GM19035 (cell line): ENCODE measurements at regions not wholly inside any gene's neighbourhood (a gene's known extent, or its start where the extent isn't known, plus 50 kb on each side); places are given as distances from the start of the nearest gene placed in this dataset.

Experiments
- ATAC-seq: cut with Tn5 transposase; IDR thresholded peaks from one replicate; pipeline ENCODE4 v1.9.1; 2021; ENCODE audit not compliant: unreplicated experiment

DNA sequence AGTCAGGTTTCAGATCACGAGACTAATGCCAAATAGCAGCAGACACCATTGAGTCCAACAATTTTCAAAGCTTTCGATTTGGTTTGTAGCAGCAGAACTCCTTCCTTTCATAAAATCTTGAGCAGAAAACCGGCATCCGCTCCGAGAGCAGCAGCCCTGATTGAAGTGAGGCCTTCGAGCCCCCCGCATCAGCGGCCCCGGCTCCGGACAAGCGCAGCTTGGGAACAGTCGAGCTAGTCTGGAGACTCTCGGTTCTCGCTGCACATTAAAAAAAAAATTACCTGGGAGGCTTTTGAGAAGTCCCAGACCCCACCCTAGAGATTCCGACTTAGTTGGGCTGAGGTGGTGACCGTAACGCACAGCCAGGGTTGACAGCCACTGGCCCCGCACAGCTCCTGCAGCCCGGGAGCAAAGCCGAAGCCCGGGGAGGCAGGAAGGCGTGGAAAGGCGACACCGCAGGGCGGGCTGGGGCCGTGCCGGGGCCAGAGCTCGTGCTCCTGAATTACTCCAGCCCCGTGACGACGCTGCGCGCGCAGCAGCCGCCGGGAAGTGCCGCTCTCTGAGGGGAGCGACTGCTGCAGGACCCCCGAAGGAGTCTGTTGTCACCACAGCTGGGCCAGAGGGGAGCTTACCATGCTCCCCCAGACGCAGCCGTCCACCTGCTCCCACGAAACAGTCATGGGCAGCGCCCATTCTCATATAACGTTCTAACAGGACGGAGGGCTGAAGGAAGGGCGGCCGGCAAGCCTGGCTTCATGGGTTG, 57.8 kb downstream of the SPATA19 start:
- no peak for ATAC-seq

DNA sequence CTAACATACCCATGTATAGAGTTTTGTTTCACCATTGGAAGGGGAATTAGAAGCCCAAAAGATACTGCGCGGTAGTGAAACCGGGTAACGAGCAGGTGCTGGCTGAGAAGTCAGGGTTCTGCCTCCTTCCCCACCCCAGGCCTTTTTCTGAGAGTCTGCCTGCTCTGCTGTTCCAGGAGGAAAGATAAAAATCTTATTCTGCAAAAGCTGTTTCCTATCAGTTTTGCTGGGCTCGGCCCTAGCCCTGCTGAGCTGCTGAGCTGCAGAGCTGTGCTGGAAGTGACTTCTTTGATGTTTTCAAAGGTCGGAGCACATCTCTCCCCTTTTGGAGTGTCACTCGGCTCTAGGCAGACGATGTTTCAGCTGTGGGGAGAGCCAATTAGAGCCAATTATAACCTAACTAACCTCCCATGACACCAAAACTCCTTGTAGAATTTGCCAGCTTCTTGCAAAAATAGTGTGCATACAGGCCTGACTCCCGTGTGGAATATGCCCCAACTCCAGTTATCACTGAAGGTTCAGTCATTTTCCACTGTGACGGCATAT, 59.4 kb downstream of the SPATA19 start:
- ATAC-seq, result no peak

DNA sequence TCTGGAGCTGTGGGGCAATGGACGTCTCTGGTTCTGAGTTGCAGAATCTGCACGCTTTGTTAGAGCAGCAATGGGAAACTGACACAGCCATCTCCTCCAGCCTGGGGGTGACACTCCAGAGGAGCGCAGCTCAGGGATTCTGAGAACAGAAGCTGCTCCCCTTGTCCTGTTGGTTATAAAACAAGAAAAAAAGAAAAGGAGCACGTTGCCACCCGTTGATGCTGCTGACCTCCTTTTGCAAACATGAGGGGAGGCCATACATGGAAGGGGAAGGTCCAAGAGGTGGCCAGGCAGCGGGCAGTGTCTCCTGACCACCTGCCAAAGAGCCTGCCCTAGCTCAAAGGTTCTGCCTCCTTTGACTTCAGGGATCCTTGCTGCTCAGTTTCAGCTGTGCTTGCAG, 61.0 kb downstream of the SPATA19 start:
- ATAC-seq, result no peak

DNA sequence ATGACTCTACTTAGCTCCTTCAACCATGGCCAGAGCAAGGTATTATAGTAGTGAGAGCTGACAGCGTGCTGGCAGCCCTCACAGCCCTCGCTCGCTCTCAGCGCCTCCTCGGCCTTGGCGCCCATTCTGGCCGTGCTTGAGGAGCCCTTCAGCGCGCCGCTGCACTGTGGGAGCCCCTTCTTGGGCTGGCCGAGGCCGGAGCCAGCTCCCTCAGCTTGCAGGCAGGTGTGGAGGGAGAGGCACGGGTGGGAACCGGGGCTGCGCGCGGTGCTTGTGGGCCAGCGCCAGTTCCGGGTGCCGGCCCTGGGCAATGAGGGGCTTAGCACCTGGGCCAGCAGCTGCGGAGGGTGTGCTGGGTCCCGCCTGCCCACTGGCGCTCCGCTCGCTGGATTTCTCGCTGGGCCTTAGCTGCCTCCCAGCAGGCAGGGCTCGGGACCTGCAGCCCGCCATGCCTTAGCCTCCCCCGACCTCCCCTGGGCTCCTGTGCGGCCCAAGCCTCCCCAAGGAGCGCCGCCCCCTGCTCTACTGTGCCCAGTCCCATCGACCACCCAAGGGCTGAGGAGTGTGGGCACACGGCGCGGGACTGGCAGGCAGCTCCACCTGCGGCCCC, 63.1 kb downstream of the SPATA19 start:
- no peak for ATAC-seq

DNA sequence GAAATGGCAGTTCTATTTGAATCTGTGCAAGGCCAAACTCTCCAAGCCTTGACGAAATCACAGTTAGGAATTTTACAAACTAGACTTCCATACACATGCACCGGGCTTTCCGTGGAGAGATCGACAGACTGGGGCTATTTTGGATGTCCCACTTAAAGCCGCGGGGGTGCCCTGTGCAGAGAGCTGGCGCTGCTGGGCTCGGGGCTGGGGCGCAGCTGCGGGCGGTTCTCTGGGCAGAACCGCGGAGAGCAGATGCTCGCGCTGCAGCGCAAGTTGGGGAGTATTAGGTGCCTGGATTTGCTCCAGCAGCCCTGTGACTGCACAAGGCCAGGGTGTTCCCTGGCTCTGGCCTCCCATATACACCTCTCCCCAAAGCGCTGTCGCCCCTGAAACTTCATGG, 67.2 kb downstream of the SPATA19 start:
- ATAC-seq, result no peak

DNA sequence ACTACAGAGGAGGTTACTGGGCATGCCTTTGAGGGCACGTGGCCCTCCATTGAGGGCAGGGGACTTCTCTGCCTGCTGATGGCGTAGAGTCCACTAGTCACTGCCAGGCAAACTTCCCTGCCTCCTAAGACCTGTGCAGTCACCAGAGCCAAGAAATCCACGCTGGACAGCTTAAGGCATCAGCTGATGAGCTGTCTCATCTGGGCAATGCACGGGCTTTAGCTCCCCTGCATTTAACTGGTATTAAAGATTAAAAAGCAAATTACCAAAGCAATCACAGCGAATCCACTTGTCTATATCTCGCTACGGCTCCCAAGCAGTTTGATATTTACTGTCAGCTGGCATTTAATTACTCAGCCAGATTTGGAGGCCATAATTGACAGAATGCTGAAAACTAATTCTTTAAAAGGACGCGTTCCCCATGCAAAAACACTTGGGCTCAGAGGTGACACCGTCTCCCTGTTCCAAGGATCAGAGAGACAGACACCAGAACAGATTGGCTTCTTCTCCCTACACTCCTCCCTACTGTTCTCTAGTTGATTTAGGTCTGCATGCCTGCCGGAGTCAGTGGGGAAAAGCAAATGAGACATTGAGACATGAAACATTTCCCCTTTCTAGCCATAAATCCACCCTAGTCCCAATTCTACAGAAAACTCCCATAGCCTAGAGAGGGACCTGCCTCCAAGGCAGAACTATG, 68.5 kb downstream of the SPATA19 start:
- no peak for ATAC-seq

DNA sequence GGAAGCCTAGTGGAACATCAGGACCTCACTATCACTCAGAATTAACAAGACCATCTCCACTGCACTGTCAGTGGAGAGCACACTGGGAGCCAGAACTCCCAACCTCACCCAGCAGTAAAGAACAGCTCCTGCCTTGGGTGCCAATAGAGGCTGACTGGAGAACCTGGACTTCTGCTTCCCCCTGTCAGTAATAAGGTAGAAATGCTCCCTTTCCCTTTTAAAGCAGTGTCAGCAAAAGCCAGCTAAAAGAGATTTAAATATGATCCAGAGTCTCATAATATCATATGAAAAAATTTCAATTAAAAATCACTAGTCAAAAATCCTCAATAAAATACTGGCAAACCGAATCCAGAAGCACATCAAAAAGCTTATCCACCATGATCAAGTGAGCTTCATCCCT, 82.8 kb downstream of the SPATA19 start:
- no peak for ATAC-seq

DNA sequence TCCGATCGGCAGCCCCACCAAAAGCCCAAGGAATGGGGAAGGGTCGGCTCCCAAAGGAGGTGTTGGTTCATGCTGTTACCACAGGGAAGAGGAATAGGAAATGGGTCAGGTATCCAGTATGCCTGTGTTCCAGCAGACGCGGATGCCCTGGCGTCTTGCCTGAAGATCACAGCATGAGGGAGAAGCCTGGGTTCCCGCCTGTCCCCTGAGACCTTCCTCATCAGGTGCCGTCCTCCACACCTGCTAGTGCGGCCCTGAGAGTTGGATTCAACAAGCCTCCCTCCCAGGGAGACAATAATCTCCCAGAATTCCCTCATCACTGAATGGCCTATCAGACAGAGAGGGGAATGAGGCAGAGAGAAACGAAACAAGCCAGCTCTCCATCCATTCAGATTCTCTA, 92.2 kb downstream of the SPATA19 start:
- ATAC-seq, result no peak

DNA sequence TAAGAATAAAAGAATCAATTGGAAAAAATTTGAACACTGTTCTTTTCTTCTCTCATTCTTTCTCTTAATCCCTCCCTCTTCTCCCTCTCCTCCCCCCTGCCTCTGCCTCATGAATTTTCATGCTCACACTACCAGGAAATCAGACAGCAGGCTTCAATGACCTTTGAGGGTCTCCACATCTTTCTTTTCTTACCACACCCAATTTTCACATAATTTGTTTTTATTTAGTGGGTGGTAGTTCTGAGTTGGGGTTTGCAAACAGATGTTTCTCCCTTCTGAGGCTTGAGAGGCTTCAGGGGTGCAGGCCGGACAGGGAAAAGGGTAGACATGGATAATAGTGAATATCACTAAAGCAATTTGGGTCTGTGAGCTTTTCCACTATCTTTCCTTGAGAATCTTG, 95.5 kb downstream of the SPATA19 start:
- no peak for ATAC-seq

DNA sequence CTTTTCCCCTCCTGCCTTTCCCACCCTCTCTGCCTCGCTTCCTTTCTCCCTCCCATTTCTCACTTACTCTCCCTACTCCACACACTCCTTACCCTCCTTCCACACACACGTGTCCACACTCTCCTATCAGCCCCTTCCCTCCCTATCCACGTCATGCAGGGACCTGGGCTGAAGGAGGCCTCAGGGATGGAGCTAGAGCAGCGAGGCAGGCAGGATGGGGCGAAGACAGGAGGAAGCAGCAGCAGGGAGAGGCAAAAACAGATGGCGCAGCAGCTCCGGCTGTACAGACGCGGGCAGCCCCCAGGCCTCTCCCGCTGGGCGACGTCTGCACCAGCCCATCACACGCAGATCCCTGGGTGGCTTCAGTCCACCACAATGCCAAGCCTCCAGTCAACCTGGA, 97.9 kb downstream of the SPATA19 start:
- ATAC-seq, result no peak

DNA sequence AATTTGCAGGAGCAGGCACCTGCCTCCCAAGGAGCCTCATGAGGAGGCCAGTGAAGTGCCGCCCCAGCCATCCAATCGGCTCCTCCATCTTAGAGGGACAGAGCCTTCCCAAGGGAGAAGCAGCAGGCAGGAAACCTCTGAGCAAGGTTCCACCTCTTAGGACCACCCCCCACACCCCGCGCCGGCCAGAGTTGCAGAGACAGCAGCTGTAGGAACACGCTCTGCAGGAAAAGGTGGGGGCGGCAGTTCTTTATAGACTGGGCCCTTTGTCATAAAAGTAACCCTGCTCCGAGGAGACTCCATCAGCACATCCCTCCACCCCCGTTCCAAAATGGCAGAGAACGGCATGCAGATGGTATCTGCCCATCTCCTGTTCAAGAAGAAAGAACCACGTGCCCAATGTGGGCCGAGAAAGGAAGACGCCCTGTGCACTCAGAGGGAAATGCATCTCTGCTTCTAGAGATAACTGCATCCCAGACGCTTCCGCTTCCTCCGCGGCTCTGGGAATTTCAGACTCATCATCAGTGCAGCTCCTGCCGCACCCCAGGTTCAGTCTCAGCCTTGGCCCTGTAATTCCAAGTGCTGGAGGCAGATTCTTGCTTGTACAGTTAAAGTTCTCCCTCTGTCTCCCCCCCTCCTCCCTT, 98.5 kb downstream of the SPATA19 start:
- no peak for ATAC-seq

DNA sequence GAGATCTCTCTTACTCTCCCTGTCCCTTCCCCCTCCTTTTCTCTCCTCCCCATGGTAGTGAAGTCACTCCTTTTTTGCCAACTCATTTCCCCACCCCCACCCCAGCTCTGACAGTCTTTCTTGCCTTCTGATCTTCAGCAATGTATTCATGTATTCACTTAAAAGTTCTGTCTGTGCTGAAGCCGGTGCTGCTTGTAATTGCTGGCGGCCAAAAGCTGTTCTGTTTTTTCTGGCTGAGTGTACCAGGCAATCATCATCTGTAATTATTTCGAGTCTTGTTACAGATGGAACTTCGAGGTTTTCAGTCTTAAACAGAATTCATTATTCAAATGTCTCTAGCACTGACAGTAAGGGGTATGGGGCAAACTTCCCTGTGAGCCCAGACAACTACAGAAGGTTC, 99.5 kb downstream of the SPATA19 start:
- ATAC-seq, result no peak

DNA sequence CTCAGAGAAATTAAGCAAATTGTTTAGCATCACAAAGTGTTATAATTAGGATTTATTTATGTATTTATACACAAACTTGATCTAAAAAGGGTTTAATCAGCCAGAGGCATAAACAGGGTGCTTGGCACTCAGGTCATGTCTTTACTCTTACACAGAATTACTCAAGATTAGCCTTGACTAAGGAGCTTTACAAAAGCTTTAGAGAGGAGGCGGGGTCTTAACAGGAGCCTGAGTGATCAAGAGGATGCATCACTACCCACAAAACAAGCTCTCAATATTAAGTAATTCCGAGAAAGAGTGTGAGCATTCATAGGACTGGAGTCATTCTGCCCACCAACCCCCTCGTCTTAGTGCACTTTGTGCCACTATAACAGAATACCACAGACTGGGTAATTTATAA, 103.0 kb downstream of the SPATA19 start:
- ATAC-seq, result no peak

DNA sequence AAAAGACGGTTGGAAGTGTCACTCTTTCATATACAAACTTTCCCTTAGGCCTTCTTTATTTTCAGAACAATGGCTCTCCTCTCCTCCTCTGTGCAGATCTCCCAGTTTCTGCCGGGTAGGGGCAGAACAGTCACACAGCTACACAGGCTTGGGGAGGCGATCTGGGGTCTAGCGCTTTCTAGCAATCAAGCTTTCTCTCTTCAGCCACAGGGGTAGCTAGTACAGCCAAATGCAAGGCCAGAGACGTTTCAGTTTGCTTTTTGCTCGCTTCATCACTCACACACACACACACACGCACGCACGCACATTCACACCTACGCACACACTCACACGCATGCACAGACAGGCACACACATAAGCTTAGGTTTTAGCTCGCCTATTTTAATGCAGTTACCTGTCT, 104.3 kb downstream of the SPATA19 start:
- ATAC-seq, result no peak

DNA sequence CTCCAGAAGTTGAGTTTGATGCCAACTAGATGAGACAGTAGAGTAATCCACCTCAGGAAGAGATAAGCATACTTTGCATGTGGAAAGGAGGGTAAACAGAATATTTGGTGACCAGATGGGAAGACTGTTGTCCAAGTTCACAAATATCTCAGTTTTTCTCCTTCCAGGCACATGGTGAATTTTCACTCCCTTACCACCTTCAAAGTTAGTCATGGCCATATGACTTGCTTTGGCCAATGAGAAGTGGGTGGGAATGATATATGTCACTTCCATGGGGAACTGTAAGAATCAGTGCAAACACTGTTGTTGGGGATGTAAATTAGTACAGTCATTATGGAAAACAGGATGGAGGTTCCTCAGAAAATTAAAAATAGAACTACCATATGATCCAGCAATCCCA, 105.8 kb downstream of the SPATA19 start:
- no peak for ATAC-seq

DNA sequence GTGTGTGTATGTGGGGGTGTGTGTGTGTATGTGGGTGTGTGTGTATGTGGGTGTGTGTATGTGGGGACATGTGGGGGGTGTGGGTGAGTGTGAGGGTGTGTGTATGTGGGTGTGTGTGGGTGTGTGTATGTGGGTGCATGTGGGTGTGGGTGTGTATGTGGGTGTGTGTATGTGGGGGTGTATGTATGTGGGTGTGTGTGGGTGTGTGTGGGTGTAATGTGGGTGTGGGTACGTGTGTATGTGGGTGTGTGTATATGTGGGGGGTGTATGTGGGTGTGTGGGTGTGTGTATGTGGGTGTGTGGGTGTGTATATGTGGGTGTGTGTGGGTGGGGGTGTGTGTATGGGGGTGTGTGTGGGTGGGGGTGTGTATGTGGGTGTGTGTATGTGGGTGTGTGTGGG, 106.7 kb downstream of the SPATA19 start:
- ATAC-seq, result no peak

DNA sequence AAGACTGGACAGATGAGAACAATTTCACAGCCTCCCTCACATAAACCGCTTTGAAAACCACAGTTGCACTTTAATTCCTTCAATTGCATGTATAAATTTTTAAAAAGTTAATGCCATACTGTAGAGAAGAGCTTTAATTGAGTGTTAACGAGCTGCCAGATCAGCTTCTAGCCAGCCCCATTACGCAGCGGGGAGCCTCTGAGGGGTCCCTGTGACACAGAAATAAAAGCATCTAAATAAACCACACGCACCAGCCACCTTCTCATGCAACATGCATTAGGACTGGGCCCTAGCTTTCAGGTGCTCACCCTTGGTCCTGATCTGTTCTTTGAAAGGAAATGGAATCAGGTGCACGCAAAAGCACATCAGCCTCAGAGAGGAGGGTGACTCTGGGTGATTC, 111.7 kb downstream of the SPATA19 start:
- ATAC-seq, result no peak

DNA sequence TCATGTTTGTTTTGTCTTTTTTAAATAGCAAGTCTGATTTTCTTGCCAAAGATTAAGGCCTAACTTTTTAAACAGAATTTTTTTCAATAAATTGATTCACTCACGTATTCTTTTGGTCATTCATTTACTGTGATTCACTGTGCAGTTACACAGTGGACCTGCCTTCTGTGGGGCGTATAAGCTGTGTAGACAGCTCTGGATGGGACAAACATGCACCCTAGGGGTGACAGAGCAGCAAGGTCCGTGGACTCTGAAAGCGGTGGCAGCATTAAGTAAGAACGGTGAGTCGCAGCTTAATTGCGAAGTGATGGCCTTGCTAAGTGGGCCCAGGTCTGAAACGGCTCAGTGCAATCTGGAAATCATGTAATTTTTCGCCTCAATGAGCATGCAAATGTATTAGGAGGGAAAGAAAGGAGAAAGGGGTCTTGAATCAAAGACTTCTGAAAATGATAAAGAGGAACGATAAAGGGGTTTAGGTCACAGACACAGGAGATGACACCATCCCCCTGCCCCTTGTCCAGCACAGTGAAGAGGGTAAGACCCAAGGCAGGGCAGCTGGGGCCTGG, 113.1 kb downstream of the SPATA19 start:
- no peak for ATAC-seq

DNA sequence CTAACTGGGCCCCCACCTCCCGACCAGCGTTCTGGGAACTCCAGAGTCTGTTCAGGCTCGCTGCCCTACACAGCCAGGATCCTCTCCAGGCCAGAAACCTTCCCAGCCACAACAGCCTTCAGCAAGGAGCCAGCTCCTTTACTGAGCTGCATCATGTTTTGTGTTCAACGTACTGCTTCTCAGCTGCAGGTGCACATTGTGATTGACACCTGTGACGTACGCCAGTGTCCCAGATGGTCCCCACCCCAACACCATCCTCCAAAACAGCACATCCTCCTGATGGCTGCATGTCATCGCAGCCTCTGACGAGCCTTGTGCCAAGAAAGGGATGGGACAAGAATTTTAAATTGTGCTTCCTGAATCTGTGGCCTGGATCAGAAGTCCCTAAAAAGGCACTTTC, 117.5 kb downstream of the SPATA19 start:
- ATAC-seq, result no peak

DNA sequence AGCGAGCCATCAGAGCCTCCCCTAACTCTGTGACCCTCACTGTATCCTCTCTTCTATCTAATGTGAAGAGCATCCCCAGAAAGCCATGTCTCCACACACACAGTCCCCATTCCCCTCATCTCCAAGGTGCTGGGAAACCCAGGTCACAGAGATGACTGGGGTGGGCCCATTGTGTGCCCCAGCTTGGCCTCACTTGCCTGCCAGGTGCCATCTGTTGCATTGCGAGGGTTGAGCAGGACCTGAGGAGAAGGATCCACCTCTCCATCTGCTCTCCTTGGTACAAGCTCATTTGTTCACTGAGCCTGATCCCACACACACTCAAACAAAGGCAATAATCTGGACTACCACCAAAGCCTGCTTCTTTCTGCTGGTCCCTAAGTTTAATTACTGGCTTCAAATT, 118.8 kb downstream of the SPATA19 start:
- ATAC-seq, result no peak

DNA sequence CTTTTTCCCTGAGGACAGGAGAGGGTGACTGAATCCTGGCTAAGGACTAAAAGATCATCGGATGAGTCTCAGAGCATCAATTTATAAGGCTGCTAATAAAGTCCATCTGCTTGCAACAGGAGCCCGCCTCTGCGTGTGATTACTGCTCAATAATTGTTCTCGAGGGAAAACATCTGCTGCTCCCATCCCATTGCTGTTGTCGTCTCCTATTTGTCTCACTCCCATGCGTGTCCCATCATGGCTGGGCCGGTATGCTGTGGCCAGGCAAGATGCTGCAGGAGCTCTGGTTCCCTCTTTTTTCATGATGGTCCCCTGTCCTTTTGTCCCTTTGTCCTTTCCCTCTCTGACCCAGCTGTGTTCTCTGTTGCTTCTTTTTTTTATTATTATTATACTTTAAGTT, 121.2 kb downstream of the SPATA19 start:
- no peak for ATAC-seq
